ENCODE measurements at regions not wholly inside any gene's neighbourhood (a gene's known extent, or its start where the extent isn't known, plus 50 kb on each side); places are given as distances from the start of the nearest gene placed in this dataset.

DNA sequence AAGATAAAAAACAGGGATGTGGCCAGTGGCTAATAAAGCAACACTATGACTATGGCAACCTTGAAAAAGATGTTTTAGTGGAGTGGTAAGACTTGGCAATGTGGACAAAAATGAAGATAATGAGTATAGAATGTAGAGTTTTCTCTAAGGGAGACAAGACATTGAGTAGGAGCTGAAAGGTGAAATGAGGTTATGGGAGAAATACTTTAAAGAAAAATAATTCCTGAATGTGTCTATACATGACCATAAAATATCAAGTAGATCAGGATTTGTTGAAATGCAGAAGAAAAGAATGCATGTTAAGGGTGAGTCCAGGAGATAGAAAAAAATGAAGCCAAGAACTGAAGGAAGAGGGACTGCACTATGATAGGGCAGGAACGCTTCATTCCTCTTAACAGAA lies 101.6 kb upstream of the CARD18 start:
- TF ChIP-seq CTCF (IDR thresholded peaks at IDR 0.05): no peak
- no peak for TF ChIP-seq POLR2A (IDR thresholded peaks at IDR 0.05; ENCODE audit: low read depth)
- no peak for TF ChIP-seq POLR2AphosphoS5 (IDR thresholded peaks at IDR 0.05)
- TF ChIP-seq EP300 (IDR thresholded peaks at IDR 0.05): no peak

Measured in esophagus muscularis mucosa (tissue), 4 donors.